ENCODE measurements at regions not wholly inside any gene's neighbourhood (a gene's known extent, or its start where the extent isn't known, plus 50 kb on each side); places are given as distances from the start of the nearest gene placed in this dataset.

DNA sequence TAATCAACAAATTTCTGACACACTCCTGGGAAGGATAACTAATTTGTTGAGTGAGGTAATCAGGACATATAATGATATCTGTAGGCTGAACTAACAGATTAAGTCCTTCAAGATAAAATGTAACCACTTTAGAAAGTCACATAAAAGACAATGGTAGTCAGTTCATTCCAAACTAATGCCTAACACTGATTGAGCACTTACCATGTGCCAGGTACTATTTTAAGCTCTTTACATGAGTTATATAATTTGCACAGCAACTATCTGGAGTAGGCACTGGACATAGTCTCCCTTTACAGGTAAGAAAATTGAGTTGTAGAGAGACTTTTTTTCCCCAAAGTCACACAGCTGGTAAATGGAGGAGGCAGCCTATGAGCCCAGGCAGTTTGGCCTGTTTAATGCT is 211.2 kb upstream of the CFAP20DC start:
- DNase-seq (ENCODE audit: low read depth), result no peak

- DNase-seq (ENCODE audit: low read depth), result no peak
Observed at GRCh38 chr3:59258550-59259260, 208.9 kb upstream of the CFAP20DC start.

DNA sequence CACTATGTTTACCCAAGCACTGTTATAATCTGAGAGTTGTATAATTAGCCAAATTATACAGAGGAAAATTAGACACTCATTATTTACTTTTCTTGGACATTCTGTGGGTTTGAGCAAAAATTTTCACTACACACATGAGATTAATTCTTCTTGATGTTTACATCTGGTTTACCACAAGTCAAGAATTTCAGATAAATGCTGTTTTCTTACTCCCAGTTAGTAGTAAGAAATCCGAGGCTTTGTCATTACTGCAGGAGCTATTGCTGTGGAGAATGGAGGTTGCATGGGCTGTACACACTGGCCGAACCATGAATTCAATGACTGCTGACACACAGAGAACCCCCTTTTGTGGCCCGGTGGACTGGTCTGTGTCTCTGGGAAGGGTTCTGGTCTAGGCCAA is 207.7 kb upstream of the CFAP20DC start:
- no peak for DNase-seq (ENCODE audit: low read depth)

- DNase-seq (ENCODE audit: low read depth), result peak; percentile 17
Observed at GRCh38 chr3:59256230-59256629, 206.4 kb upstream of the CFAP20DC start.

- no peak for DNase-seq (ENCODE audit: low read depth)
Observed at GRCh38 chr3:59254976-59255375, 205.2 kb upstream of the CFAP20DC start.

DNA sequence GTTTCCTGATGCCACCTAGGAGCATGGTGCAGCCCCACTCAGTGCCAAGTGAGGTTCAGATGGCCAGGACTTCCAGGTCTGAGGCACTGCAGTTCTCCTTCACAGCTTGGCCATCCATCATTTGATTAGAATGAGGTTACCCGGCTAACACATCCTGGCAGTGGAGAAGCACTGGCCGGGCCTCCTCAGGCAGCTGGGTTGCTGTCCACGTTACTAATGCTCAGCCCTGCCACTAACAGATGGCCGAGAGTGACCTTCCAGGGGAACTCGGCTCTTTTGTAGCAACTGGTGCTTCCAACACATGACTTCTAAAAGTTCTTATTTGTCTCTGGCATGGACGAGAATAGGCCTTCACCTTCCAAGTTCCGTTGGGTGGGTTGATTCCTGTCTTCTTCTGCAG is 204.6 kb upstream of the CFAP20DC start:
- no peak for DNase-seq (ENCODE audit: low read depth)

DNA sequence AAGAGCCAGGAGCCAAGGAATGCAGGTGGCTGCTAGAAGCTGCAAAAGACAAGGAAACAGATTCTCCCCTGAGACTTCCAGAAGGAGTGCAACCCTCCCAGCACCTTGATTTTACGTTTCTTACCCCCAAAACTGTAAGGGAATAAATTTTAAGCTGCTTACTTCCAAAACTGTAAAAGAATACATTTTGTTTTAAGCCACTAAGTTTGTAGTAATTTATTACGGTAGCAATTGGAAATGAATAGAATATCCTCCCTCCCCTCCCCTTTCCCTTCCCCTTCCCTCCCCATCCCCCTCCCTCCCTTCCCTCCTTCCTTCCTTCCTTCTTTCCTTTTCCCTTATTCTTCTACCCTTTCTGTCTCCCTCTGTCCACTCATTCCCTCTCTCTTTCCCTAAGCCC is 203.7 kb upstream of the CFAP20DC start:
- no peak for DNase-seq (ENCODE audit: low read depth)

DNA sequence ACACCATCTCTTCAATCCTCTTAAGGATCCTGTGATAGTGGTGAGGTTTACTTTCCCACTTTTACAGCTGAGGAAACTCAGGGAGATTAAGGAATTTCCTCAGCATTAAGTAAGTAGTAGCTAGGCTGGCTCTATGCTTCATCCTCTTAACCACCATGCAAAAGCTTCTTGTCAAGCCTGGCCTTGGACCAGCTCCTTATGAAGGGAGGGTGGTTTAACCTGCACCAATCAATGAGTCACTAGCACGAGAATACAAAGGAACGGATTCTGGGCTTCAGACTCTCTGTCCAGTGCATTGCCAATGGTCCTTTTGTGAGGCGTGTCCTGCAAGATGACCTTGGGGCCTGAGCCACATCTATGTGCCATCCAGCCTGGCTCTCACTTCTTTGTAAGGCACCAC is 202.0 kb upstream of the CFAP20DC start:
- DNase-seq (ENCODE audit: low read depth), result no peak

DNA sequence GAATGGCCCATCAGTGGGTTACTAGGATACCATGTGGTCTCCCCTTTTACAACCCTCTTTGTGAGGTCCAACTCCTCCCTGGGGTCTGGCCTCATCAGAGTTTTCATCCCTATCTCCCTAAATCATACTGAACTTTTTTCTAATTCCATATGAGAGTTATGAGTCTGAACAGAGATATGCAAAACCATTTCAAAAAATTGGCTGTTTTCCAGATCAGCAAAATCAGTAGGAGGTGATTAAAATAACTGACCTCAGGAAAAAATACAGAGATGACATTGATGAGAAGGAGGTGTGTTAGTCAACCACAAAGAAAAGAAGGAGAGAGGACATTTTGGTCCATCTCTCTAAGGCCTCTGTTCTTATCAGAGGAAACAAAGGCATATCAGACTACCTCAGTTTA is 200.8 kb upstream of the CFAP20DC start:
- DNase-seq (ENCODE audit: low read depth), result no peak

GRCh38 chr3:59249698-59250361 is 200.0 kb upstream of the CFAP20DC start:
- no peak for DNase-seq (ENCODE audit: low read depth)

DNA sequence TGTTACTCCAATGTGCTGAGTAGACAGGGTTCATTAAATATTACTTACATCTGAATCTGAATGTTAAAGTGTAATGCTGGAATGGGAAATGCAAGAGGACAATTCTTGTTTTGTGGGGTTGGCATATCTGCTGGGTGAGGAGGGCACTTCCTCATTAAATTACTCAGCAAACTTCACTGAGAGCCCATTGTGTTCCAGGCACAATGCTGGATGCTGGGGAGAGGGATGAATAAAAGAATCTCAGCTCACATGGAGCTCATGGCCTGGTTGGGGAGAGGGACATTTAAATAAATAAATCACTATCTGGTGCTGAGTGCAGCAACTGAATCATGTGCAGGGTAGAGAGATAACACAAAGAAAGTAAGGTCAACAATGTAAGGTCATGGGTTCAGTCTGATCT is 199.2 kb upstream of the CFAP20DC start:
- DNase-seq (ENCODE audit: low read depth), result no peak

- no peak for DNase-seq (ENCODE audit: low read depth)
Observed at GRCh38 chr3:59247402-59247841, 197.6 kb upstream of the CFAP20DC start.

DNA sequence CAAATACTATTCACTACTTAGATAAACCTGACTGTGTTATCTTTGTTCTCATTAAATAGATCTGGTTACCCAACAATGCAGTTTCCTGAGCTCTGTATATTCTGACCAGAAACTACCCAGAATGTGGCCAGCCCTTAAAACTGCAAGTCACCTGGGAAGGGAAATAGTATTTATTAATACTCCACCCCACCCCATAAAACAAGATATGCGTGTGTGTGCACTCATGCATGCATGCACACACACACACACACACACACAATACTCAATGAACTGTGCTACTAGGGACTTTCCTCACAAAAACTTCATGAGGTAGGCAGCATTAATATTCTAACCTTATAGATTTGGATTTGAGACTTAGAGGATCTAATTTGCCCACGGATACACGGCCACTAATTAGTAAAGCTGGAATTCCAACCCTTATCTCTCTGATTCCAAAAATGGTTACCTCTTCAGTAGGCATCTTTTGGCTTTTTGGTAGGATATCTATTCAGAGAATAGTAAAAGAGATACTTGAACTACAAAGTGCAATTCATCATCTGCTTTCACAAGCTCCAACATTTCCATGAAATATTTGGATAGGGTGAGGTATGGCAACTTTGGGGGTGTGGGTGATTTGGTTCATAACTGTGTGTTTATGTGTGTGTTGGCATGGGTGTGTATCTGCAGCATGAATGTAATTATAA is 197.0 kb upstream of the CFAP20DC start:
- DNase-seq (ENCODE audit: low read depth), result no peak

GRCh38 chr3:59245859-59246501 is 196.2 kb upstream of the CFAP20DC start:
- DNase-seq (ENCODE audit: low read depth), result no peak

DNA sequence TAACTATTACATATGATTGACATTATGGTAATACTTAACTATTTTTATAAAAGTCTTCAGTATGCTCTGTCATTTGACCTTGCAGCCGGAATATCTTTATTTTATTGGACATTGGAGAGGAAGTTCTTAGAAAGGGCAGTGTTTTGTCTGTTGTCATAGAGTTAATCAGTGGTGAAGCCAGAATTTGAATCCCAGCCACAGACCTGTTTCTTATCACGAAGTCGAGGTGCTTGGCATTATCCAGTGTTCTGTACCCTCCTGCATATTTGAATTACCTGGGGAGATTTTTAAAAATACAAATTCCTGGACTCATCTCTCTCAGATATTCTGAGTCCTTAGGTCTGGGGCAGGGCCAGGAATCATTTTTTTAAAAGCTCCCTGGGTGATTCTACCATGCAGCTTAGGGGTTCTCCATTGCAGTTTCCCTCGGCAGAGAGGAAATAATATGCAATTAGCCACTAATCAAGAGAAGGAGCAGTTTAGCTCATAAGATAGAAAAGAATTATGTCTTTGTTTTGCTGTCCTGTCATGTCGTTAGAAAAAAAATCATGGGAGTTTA is 195.6 kb upstream of the CFAP20DC start:
- no peak for DNase-seq (ENCODE audit: low read depth)

- DNase-seq (ENCODE audit: low read depth), result no peak
Observed at GRCh38 chr3:59244343-59244742, 194.5 kb upstream of the CFAP20DC start.

- DNase-seq (ENCODE audit: low read depth), result no peak
Observed at GRCh38 chr3:59243476-59243875, 193.7 kb upstream of the CFAP20DC start.

GRCh38 chr3:59240666-59241255 is 190.9 kb upstream of the CFAP20DC start:
- DNase-seq (ENCODE audit: low read depth), result no peak

DNA sequence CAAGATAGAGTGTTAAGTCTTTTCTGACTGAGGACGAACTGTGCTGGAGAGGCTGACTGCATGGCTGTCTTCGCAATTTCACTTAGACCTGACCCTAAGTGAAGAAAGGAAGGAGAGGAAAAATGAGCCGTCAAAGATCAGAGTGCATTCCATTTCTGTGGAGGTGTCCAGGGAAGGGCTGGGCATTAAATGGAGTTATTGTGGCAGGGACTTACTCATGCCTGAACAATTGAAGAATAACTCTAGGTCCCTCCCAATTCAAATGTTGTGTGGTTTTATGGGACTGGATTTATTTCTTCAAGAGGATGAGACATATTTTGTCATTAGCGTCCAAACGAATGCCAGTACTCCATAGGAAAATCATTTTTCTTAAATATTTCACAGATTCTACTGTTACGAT is 187.3 kb upstream of the CFAP20DC start:
- peak; percentile 21 for DNase-seq (ENCODE audit: low read depth)

- no peak for DNase-seq (ENCODE audit: low read depth)
Observed at GRCh38 chr3:59235634-59236012, 185.8 kb upstream of the CFAP20DC start.

DNA sequence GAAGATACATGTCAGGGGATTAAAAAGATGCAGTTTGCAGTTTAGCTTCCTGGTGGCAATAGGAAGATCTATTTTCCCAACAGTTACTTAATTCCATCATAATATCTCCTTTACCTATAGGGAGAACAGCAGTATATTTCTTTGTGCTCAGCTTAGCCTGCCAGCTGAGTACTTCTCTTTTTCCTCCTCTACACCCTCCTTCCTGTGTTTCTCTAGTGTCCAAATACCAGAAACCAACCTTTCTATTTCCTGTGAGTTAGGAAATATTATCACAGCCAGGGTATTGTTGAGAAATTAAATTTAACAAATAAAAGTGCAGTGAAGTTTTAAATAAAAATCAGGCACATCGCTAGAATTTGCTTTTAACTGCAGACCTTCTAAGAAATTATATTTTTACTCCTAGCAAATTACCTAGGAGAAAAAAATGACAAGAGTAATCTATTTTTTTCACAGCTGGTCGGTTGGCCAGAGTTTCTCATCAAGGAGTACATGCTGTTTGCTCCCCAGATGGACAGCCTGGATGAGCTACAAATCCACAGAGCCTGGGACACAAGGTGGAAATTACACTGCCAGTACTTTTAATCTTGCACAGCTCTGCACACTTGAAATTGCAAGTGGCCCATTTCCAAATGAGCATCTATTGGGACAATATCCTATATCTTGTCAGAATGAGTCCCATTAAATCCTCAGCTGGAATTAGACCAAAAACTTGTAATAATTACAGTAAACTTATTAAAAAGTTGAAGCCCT is 185.2 kb upstream of the CFAP20DC start:
- no peak for DNase-seq (ENCODE audit: low read depth)
